GM21619 (cell line): ENCODE measurements at regions not wholly inside any gene's neighbourhood (a gene's known extent, or its start where the extent isn't known, plus 50 kb on each side); places are given as distances from the start of the nearest gene placed in this dataset.

Experiments
- ATAC-seq: cut with Tn5 transposase; IDR thresholded peaks from one replicate; pipeline ENCODE4 v1.9.1; 2021; ENCODE audit not compliant: unreplicated experiment

- no peak for ATAC-seq
Measured at GRCh38 chr5:100479079-100479688, 56.0 kb upstream of the FAM174A start.

DNA sequence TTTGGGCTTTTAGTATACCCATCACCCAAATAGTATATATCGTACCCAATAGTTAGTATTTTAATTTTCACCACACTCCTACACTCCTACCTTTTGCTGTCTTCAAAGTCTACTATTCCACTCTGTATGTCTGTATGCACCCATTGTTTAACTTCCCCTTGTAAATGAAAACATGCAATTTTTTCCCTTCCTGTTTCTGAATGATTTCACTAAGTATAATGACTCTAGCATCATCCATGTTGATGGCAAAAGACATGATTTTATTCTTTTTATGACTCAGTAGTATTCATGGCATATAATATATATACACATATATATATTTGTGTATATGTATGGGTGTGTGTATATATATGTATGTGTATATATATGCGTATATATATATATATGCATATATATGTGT lies 63.1 kb upstream of the FAM174A start:
- ATAC-seq, result no peak

- ATAC-seq, result peak; percentile 96
Measured at GRCh38 chr5:100469767-100470166, 65.4 kb upstream of the FAM174A start.

GRCh38 chr5:100464418-100464817 lies 70.8 kb upstream of the FAM174A start:
- no peak for ATAC-seq

DNA sequence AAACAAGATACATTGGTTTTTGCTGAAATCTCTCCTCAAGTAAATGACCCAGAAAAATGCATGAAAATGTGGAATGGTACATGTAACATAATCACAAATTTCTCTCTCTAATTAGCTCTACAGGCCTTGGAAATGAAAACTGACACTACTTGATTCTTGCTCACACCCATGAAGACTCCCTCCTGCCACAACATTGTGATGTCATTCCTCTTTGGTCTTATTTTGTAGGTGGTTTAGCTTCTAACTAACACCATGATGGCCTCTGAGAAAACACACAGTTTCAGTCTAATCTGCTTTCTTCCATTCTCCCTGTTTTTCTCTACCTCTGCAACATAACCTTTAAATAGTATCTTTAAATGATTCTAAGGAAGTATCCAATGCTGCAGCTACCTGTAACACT lies 78.6 kb upstream of the FAM174A start:
- no peak for ATAC-seq

GRCh38 chr5:100452126-100452525 lies 83.0 kb upstream of the FAM174A start:
- no peak for ATAC-seq

GRCh38 chr5:100448111-100448528 lies 87.1 kb upstream of the FAM174A start:
- ATAC-seq, result no peak

DNA sequence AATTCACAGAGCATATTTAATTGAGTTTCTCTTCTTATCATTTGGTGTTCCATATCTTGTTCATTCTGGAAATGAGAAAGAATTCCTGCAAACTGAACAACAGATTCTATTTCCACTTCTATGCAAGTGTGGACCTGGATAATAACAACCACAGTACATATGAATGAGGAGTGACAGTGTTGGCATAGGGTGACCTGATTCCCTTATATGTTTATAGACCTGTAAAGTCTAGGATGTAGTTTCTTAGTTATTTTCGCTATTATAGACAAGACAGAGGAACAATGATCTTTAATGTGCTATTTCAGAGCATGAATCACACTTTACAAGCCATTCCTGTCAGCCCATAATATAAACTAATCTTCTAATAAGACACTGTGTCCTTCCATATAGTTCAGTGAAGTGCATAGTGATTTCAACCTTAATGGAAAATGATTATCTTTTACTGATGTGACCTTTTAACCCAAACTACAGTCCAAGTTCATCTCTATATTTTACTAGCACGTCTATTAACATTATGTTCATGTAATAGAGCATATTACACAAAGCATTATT lies 88.2 kb upstream of the FAM174A start:
- ATAC-seq, result no peak

- ATAC-seq, result no peak
Measured at GRCh38 chr5:100444961-100445360, 90.2 kb upstream of the FAM174A start.

DNA sequence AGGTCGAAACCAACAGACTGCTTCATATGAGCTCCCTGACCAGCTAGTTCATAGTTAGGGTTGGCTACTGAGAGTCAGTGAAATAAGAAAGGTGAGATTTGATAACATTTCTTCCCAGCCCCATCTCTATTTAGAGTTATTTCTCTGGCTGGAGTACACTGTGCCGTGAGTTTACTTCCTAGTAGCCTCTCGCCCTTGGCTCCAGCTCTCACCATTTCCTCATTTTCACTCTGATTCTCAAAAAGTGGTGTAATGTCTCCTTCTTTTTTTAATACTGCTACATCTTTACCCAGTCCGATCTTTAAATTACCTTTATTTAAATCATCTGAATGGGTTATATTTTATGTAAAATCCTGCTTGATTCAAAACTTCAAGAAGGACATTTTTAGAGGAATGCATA lies 100.4 kb upstream of the FAM174A start:
- no peak for ATAC-seq

- ATAC-seq, result no peak
Measured at GRCh38 chr5:100432741-100433140, 102.4 kb upstream of the FAM174A start.

- peak; percentile 89 for ATAC-seq
Measured at GRCh38 chr5:100430268-100431195, 104.6 kb upstream of the FAM174A start.

DNA sequence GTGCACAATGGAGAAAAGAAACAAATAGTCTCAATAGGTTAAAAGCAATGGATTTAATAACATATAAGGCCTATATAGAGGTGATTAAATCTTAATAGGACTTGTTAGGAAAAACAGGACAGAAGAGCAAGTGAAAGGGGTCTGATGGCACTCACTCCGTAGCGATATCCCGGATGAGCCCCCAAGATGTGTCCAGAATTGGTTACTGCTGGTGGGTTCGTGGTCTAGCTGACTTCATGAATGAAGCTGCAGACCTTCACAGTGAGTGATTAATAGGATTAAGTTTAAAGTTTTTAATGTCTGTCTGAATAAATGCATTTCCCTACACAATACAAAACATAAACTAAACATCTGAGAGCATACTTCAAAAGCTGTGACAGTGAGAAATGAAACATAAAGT lies 110.4 kb upstream of the FAM174A start:
- no peak for ATAC-seq

GRCh38 chr5:100424017-100424416 lies 111.2 kb upstream of the FAM174A start:
- no peak for ATAC-seq

DNA sequence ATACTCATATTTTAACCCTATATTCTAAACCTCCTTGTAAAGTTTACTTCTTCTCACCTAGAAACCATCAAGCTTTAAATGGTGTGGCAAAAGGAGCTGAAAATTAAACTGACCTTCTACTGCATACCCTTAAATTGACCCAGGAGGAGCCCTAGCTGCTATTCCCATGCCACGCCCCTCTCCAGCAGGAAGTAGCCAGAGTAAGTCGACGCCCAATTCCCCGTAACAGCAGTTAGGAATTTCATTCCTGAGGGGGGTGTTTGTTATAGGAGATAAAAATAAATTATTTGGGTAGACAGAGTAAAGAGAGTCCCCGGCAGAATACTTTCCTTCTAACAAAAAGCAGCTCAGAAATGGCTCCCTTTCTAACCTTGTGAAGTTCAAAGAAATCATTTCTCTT lies 111.8 kb upstream of the FAM174A start:
- ATAC-seq, result no peak

- ATAC-seq, result no peak
Measured at GRCh38 chr5:100421360-100421759, 113.8 kb upstream of the FAM174A start.

- ATAC-seq, result no peak
Measured at GRCh38 chr5:100418231-100418630, 116.9 kb upstream of the FAM174A start.

DNA sequence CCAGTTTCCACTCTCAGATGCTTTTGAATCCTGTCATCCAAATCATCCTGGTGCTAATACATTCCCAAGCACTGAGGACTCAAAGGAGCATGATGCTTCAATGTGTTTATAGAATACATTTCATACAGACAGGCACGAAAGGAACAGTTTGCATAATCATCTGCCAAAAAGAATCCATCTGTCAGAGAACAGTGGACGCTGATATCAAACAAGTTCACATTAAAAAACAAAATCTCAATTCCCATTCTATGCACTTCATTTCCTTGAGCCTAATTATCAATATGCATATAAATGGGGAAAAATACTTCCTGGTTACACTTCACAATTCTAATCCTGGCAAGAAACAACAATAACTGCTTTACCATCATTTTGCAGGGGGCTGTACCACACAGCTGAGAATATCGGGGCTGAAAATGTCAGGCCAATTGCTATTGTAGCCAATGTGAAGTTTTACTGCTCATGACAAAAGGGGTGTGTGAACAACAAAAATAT lies 125.5 kb upstream of the FAM174A start:
- ATAC-seq, result no peak

GRCh38 chr5:100407053-100407452 lies 128.1 kb upstream of the FAM174A start:
- ATAC-seq, result no peak

GRCh38 chr5:100406640-100407039 lies 128.5 kb upstream of the FAM174A start:
- ATAC-seq, result no peak

GRCh38 chr5:100402071-100402470 lies 133.1 kb upstream of the FAM174A start:
- no peak for ATAC-seq

DNA sequence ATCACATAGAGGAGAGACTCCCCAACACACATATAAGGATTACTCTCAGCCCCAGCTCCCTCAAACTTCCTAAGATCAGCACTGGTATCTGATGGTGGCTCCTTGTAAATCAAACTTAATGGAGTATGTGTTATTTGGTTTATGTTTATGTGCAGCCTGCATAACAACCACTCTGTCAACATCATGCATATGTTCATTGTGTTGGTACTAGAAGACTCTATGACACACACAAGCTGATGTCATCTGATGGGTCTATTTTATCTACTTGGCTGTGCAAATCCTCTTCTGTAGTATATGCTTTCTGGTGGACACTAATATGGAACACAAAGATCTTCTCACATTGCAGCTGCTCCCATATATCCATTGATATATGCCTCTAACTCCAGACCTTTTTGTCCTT lies 134.0 kb upstream of the FAM174A start:
- ATAC-seq, result no peak
